ENCODE measurements at regions not wholly inside any gene's neighbourhood (a gene's known extent, or its start where the extent isn't known, plus 50 kb on each side); places are given as distances from the start of the nearest gene placed in this dataset.

DNA sequence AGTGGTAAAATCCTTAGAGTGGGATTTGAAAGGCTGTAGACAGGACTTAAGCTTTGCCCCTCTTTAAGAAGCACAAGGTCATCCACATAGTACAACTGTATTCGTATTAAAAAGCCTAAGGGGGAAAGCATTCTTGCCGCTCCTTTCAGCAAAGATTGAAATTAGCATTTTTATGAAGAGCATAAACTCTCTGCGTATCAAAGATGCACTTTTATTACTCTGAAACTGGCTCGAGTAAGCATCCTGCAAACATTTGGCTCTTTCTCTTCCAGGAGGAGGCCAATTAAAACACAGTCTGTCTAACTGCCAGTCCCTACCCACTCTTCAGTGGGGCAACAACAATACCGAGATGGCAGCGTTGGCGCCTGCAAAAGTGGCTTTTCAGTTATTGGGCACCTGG, 192.5 kb upstream of the TPRG1 start:
- Histone ChIP-seq H3K9ac (ENCODE audit: low read depth in 2 of 2, low read length in 2 of 2) (no peak overlapping the region), H3K27me3 (no peaks in the 10 kb centered on the region), H3K27ac (no peak overlapping the region), H3K36me3 (no peaks in the 10 kb centered on the region), H3K4me3 (no peak overlapping the region), H3K4me1 (no peaks in the 10 kb centered on the region), H3K9me3 (no peaks in the 10 kb centered on the region)
- intact Hi-C loops (cut with DNase I) = loop anchor here (10.0 kb wide), 1 partner anchor 256 kb away; no protein-coding TSS in a partner anchor
- DNase-seq = no peak
- TF ChIP-seq, protein P1, sequence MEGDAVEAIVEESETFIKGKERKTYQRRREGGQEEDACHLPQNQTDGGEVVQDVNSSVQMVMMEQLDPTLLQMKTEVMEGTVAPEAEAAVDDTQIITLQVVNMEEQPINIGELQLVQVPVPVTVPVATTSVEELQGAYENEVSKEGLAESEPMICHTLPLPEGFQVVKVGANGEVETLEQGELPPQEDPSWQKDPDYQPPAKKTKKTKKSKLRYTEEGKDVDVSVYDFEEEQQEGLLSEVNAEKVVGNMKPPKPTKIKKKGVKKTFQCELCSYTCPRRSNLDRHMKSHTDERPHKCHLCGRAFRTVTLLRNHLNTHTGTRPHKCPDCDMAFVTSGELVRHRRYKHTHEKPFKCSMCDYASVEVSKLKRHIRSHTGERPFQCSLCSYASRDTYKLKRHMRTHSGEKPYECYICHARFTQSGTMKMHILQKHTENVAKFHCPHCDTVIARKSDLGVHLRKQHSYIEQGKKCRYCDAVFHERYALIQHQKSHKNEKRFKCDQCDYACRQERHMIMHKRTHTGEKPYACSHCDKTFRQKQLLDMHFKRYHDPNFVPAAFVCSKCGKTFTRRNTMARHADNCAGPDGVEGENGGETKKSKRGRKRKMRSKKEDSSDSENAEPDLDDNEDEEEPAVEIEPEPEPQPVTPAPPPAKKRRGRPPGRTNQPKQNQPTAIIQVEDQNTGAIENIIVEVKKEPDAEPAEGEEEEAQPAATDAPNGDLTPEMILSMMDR (IDR thresholded peaks at IDR 0.05) = no peak

DNA sequence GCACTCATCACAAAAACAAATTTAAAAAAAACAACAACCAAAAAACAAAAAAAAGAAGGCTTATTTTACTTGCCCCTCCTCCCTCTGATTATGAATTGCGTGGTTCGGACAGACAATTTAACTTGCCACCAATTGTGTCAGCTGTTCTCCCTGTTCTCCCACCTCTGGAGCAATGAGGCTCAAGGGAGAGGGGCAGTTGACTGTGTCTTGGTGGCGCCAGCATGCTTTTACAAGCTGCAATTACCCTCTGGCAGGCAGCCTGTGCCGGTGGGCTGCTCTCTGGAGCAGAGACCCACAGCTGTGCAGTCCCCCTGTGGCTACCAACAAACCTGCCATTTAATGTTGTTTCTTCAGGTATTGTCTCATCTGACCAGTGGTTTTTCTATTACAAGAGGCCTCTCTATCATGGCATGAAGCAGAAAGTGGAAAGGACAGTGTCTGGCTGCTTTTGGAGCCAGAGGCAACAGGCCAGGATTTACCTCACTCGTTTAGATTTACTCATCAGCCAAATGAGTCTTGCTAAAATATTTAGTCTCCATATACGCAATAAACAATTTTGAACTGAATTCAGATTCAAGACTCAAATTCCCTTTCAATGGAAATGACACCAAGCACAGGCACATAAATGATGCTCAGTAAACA, 192.0 kb upstream of the TPRG1 start:
- intact Hi-C loops (cut with DNase I) = loop anchor here (10.0 kb wide), 1 partner anchor 255 kb away; no protein-coding TSS in a partner anchor
- no peak for DNase-seq
- no peak overlapping the region for H3K27ac ChIP-seq

DNA sequence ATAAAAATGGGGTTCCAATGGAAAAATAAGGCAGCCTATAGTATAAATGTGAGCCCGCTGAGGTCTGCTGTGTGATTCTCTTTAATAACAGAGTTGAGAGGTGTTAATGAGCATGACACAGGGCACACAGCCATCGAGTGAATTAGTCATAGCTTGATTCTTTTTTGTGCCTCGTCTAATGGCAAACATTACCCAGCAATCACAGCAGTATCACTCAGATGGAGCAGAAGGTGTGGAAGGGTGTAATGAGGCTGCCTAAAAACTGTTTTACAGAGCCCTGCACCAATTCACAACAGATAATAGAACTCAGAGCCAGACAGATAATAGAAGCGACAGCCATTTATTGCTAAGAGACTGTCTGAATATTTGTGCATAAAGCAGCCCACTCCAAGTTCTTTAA, 178.6 kb upstream of the TPRG1 start:
- no peak overlapping the region for H3K4me3 ChIP-seq
- DNase-seq = no peak
- no peaks in the 10 kb centered on the region for H3K36me3 ChIP-seq
- H3K27ac ChIP-seq = no peak overlapping the region
- intact Hi-C loops (cut with DNase I) = no loop called here
- no peak overlapping the region for H3K9ac ChIP-seq (ENCODE audit: low read depth in 2 of 2, low read length in 2 of 2)
- H3K27me3 ChIP-seq = no peaks in the 10 kb centered on the region
- no peaks in the 10 kb centered on the region for H3K9me3 ChIP-seq
- H3K4me1 ChIP-seq = no peaks in the 10 kb centered on the region
- TF ChIP-seq, protein P1 (IDR thresholded peaks at IDR 0.05) = no peak

More for the DNA sequence above, 192.0 kb upstream of the TPRG1 start:
- Histone ChIP-seq H3K4me1 (no peaks in the 10 kb centered on the region), H3K27me3 (no peaks in the 10 kb centered on the region), H3K36me3 (no peaks in the 10 kb centered on the region), H3K9ac (ENCODE audit: low read depth in 2 of 2, low read length in 2 of 2) (no peak overlapping the region), H3K4me3 (no peak overlapping the region), H3K9me3 (no peaks in the 10 kb centered on the region)
- TF ChIP-seq, protein P1 (IDR thresholded peaks at IDR 0.05) = no peak

DNA sequence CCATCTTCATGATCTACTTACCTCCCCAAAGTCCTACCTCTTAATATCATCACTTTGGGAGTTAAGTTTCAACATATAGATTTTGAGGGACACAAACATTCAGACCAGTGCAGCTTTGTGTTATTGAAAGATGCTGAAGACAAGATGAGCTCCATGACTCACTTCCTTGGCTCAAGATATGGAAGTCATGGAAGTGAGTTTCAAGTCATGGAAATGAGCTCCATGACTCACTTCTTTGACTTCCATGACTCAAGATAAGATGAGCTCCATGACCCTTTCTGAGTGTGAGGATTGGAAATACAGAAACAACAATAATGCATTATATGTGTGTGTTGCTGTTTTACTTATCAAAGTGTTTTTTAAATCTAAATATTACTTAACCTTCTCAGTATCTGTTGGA, 170.2 kb upstream of the TPRG1 start:
- Histone ChIP-seq H3K4me1 (no peaks in the 10 kb centered on the region), H3K36me3 (no peaks in the 10 kb centered on the region), H3K9ac (ENCODE audit: low read depth in 2 of 2, low read length in 2 of 2) (no peak overlapping the region), H3K27me3 (no peaks in the 10 kb centered on the region), H3K27ac (no peak overlapping the region), H3K9me3 (no peaks in the 10 kb centered on the region), H3K4me3 (no peak overlapping the region)
- TF ChIP-seq, protein P1 (IDR thresholded peaks at IDR 0.05) = no peak
- no peak for DNase-seq
- intact Hi-C loops (cut with DNase I) = no loop called here

DNA sequence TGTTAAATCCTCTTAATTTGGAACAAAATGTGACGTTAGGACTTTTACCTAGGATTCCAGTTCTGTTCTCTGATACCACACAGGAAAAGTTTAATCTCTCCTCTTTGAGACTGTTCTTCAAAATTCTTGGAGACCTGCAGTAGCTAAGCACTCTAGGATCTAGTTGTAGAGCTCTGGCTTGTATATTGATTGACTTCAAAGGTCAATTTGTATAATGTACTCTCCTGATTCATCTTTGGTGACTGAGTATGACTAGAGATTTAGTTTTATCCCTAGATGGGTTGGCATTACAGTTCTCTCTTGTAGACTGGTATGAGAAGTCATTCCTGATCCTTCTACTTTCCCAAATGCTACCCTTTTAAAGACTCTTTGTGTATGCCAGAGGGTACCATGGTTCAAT, 168.4 kb upstream of the TPRG1 start:
- H3K27ac ChIP-seq = no peak overlapping the region
- H3K4me1 ChIP-seq = no peaks in the 10 kb centered on the region
- intact Hi-C loops (cut with DNase I) = no loop called here
- H3K9ac ChIP-seq (ENCODE audit: low read depth in 2 of 2, low read length in 2 of 2) = no peak overlapping the region
- H3K9me3 ChIP-seq = no peaks in the 10 kb centered on the region
- H3K4me3 ChIP-seq = no peak overlapping the region
- DNase-seq = no peak
- TF ChIP-seq, protein P1 (IDR thresholded peaks at IDR 0.05) = no peak
- no peaks in the 10 kb centered on the region for H3K27me3 ChIP-seq
- H3K36me3 ChIP-seq = no peaks in the 10 kb centered on the region
